Liver (tissue), 3 donors: ENCODE measurements at regions not wholly inside any gene's neighbourhood (a gene's known extent, or its start where the extent isn't known, plus 50 kb on each side); places are given as distances from the start of the nearest gene placed in this dataset.

Source experiments
- EGR1 ChIP-seq, 2 donors: IDR thresholded peaks; 2 replicates each; pipeline ENCODE4 v1.6.1; 2016 to 2018; ENCODE audit warnings: antibody characterized with exemption in 2 of 2, low read depth in 2 of 2
- GABPA ChIP-seq, 2 donors: IDR thresholded peaks in 1 of 2; conservative IDR thresholded peaks in 1 of 2; 2 replicates each; pipeline ENCODE4 v1.6.1; 2016; ENCODE audit warnings: antibody characterized with exemption in 2 of 2, mild to moderate bottlenecking in 1 of 2, moderate library complexity in 1 of 2
- RAD21 ChIP-seq, 2 donors: IDR thresholded peaks; 2 replicates each; pipeline ENCODE4 v1.6.1; 2016; ENCODE audit warnings: antibody characterized with exemption in 2 of 2, mild to moderate bottlenecking in 2 of 2
- RXRA ChIP-seq, 2 donors: IDR thresholded peaks; 2 replicates each; pipeline ENCODE4 v1.6.1; 2017 to 2018; ENCODE audit warnings: antibody characterized with exemption in 2 of 2, mild to moderate bottlenecking in 1 of 2
- TAF1 ChIP-seq: conservative IDR thresholded peaks from 2 replicates; pipeline ENCODE4 v1.6.1; 2016; ENCODE audit warnings: antibody characterized with exemption, mild to moderate bottlenecking
- YY1 ChIP-seq: IDR thresholded peaks from 2 replicates; pipeline ENCODE4 v1.6.1; 2016; ENCODE audit warnings: antibody characterized with exemption, mild to moderate bottlenecking
- TF ChIP-seq, protein P1 (sequence below): fragments of 150-350 bp; IDR thresholded peaks from 2 replicates; pipeline ENCODE4 v1.5.1; 2017; ENCODE audit warnings: improper control_type of control experiment, low read depth, low read length; ENCODE audit not compliant: missing input control
- TF ChIP-seq, protein P2 (sequence below): IDR thresholded peaks from 2 replicates; pipeline ENCODE4 v1.6.1; 2016; ENCODE audit warnings: antibody characterized with exemption, mild to moderate bottlenecking
- TF ChIP-seq, protein P3 (sequence below): IDR thresholded peaks from 2 replicates; pipeline ENCODE4 v1.6.1; 2016; ENCODE audit warnings: antibody characterized with exemption
- TF ChIP-seq, protein P4 (sequence below): IDR thresholded peaks from 2 replicates; pipeline ENCODE4 v1.6.1; 2016; ENCODE audit warnings: antibody characterized with exemption
- TF ChIP-seq, protein P5 (sequence below): IDR thresholded peaks from 2 replicates; pipeline ENCODE4 v1.6.1; 2016; ENCODE audit warnings: antibody characterized with exemption
- donor health status: healthy.
- donor health status: healthy.

DNA sequence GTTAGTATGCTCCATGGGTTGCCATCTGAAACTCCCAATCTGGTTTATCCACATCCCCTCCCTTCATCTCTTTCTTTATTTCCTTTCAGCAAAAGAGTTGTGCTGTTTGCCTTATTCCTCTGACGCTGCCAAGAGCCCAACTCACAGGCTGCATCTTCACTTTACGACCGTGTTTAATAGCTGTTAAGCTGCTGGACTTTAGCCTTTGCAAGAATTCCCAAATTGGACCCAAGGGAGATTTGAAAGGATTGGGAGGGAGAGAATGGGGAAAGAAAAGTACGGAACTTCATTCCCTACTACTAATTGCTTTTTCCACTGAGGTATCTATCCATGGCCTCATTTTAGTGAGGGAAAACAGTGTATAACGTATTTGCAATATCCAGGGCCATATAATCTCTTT, 263.4 kb upstream of the MEIS1 start:
- TF ChIP-seq, protein P1, sequence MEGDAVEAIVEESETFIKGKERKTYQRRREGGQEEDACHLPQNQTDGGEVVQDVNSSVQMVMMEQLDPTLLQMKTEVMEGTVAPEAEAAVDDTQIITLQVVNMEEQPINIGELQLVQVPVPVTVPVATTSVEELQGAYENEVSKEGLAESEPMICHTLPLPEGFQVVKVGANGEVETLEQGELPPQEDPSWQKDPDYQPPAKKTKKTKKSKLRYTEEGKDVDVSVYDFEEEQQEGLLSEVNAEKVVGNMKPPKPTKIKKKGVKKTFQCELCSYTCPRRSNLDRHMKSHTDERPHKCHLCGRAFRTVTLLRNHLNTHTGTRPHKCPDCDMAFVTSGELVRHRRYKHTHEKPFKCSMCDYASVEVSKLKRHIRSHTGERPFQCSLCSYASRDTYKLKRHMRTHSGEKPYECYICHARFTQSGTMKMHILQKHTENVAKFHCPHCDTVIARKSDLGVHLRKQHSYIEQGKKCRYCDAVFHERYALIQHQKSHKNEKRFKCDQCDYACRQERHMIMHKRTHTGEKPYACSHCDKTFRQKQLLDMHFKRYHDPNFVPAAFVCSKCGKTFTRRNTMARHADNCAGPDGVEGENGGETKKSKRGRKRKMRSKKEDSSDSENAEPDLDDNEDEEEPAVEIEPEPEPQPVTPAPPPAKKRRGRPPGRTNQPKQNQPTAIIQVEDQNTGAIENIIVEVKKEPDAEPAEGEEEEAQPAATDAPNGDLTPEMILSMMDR: no peak
- TF ChIP-seq RAD21 (IDR thresholded peaks at IDR 0.05) (no peak), TAF1 (no peak), GABPA (IDR thresholded peaks at IDR 0.05 in 1 of 2, conservative IDR thresholded peaks at IDR 0.05 in 1 of 2) (no peak), RXRA (IDR thresholded peaks at IDR 0.05) (no peak), YY1 (no peak), EGR1 (IDR thresholded peaks at IDR 0.05; ENCODE audit: low read depth in 2 of 2) (no peak)
- TF ChIP-seq, protein P2, sequence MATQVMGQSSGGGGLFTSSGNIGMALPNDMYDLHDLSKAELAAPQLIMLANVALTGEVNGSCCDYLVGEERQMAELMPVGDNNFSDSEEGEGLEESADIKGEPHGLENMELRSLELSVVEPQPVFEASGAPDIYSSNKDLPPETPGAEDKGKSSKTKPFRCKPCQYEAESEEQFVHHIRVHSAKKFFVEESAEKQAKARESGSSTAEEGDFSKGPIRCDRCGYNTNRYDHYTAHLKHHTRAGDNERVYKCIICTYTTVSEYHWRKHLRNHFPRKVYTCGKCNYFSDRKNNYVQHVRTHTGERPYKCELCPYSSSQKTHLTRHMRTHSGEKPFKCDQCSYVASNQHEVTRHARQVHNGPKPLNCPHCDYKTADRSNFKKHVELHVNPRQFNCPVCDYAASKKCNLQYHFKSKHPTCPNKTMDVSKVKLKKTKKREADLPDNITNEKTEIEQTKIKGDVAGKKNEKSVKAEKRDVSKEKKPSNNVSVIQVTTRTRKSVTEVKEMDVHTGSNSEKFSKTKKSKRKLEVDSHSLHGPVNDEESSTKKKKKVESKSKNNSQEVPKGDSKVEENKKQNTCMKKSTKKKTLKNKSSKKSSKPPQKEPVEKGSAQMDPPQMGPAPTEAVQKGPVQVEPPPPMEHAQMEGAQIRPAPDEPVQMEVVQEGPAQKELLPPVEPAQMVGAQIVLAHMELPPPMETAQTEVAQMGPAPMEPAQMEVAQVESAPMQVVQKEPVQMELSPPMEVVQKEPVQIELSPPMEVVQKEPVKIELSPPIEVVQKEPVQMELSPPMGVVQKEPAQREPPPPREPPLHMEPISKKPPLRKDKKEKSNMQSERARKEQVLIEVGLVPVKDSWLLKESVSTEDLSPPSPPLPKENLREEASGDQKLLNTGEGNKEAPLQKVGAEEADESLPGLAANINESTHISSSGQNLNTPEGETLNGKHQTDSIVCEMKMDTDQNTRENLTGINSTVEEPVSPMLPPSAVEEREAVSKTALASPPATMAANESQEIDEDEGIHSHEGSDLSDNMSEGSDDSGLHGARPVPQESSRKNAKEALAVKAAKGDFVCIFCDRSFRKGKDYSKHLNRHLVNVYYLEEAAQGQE: no peak
- TF ChIP-seq, protein P3, sequence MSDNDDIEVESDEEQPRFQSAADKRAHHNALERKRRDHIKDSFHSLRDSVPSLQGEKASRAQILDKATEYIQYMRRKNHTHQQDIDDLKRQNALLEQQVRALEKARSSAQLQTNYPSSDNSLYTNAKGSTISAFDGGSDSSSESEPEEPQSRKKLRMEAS: no peak
- TF ChIP-seq, protein P4, sequence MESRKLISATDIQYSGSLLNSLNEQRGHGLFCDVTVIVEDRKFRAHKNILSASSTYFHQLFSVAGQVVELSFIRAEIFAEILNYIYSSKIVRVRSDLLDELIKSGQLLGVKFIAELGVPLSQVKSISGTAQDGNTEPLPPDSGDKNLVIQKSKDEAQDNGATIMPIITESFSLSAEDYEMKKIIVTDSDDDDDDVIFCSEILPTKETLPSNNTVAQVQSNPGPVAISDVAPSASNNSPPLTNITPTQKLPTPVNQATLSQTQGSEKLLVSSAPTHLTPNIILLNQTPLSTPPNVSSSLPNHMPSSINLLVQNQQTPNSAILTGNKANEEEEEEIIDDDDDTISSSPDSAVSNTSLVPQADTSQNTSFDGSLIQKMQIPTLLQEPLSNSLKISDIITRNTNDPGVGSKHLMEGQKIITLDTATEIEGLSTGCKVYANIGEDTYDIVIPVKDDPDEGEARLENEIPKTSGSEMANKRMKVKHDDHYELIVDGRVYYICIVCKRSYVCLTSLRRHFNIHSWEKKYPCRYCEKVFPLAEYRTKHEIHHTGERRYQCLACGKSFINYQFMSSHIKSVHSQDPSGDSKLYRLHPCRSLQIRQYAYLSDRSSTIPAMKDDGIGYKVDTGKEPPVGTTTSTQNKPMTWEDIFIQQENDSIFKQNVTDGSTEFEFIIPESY: no peak
- TF ChIP-seq, protein P5, sequence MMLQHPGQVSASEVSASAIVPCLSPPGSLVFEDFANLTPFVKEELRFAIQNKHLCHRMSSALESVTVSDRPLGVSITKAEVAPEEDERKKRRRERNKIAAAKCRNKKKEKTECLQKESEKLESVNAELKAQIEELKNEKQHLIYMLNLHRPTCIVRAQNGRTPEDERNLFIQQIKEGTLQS: no peak
